HEK293 (cell line): ENCODE measurements at regions not wholly inside any gene's neighbourhood (a gene's known extent, or its start where the extent isn't known, plus 50 kb on each side); places are given as distances from the start of the nearest gene placed in this dataset.

ENCODE experiments used
- CTCF ChIA-PET: fragments of 350-600 bp; formaldehyde crosslinking; extraction: SDS; loops from one replicate; lab custom pipeline; 2021; ENCODE audit warnings: antibody characterized with exemption; lab: Yijun Ruan, JAX
- POLR2A ChIA-PET: fragments of 300-600 bp; formaldehyde crosslinking; extraction: SDS; loops from one replicate; lab custom pipeline; 2020; ENCODE audit warnings: antibody characterized with exemption, inconsistent platforms; lab: Yijun Ruan, JAX
- H3K27ac ChIP-seq: fragments of 200-500 bp; sonication (Bioruptor generic); 2 replicates; pipeline ENCODE4 v1.5.1; 2014; ENCODE audit warnings: low read depth, low read length, control low read depth, inconsistent platforms; ENCODE audit errors: extremely low read depth
- H3K36me3 ChIP-seq, 2 experiments: fragments of 200-500 bp in 1 of 2; sonication (Bioruptor generic) in 1 of 2; 1 replicate in 1 of 2; 2 replicates in 1 of 2; pipeline ENCODE4 v1.5.1; 2014 to 2017; ENCODE audit warnings: inconsistent platforms in 2 of 2, low read length in 2 of 2; ENCODE audit not compliant: control insufficient read depth in 2 of 2, insufficient read depth in 1 of 2
- H3K4me1 ChIP-seq: fragments of 200-500 bp; sonication (Bioruptor generic); 2 replicates; pipeline ENCODE4 v1.5.1; 2014; ENCODE audit warnings: mild to moderate bottlenecking, low read length, inconsistent platforms; ENCODE audit not compliant: control insufficient read depth, insufficient read depth
- H3K4me3 ChIP-seq: 2 replicates; pipeline ENCODE4 v1.5.1; 2011; ENCODE audit warnings: low read depth, mild to moderate bottlenecking, control low read depth, low read length, moderate library complexity
- H3K9me3 ChIP-seq: fragments of 200-500 bp; sonication (Bioruptor generic); 2 replicates; pipeline ENCODE4 v1.5.1; 2014; ENCODE audit warnings: low read depth, low read length, inconsistent platforms; ENCODE audit not compliant: control insufficient read depth, insufficient read depth
- OSR2 ChIP-seq: fragments of 450-650 bp; formaldehyde crosslinking; IDR thresholded peaks from 2 replicates; pipeline ENCODE4 v1.5.1; 2016; ENCODE audit warnings: missing biosample characterization, missing genetic modification characterization
- RBAK ChIP-seq: fragments of 450-650 bp; formaldehyde crosslinking; IDR thresholded peaks from 2 replicates; pipeline ENCODE4 v1.5.1; 2016; ENCODE audit warnings: missing biosample characterization, missing genetic modification characterization
- SALL2 ChIP-seq: fragments of 450-650 bp; formaldehyde crosslinking; IDR thresholded peaks from 2 replicates; pipeline ENCODE4 v1.5.0; 2017; ENCODE audit warnings: missing biosample characterization, mild to moderate bottlenecking, missing genetic modification characterization, borderline replicate concordance
- SCRT2 ChIP-seq: fragments of 450-650 bp; formaldehyde crosslinking; IDR thresholded peaks from 2 replicates; pipeline ENCODE4 v1.5.1; 2016; ENCODE audit warnings: missing biosample characterization, missing genetic modification characterization
- ZBTB48 ChIP-seq: fragments of 450-650 bp; formaldehyde crosslinking; IDR thresholded peaks from 2 replicates; pipeline ENCODE4 v1.5.1; 2016; ENCODE audit warnings: missing biosample characterization, missing genetic modification characterization
- ZFP37 ChIP-seq: fragments of 450-650 bp; formaldehyde crosslinking; IDR thresholded peaks from 2 replicates; pipeline ENCODE4 v1.5.1; 2016; ENCODE audit warnings: missing biosample characterization, missing genetic modification characterization
- ZNF223 ChIP-seq: fragments of 450-650 bp; formaldehyde crosslinking; IDR thresholded peaks from 2 replicates; pipeline ENCODE4 v1.5.1; 2016; ENCODE audit warnings: missing biosample characterization, missing genetic modification characterization
- ZNF302 ChIP-seq: fragments of 450-650 bp; formaldehyde crosslinking; IDR thresholded peaks from 2 replicates; pipeline ENCODE4 v1.5.1; 2016; ENCODE audit warnings: missing biosample characterization, missing genetic modification characterization, low read depth
- ZNF529 ChIP-seq: fragments of 450-650 bp; formaldehyde crosslinking; IDR thresholded peaks from 2 replicates; pipeline ENCODE4 v1.5.1; 2017; ENCODE audit warnings: missing genetic modification characterization, missing biosample characterization; ENCODE audit not compliant: insufficient replicate concordance
- ZNF629 ChIP-seq: fragments of 450-650 bp; formaldehyde crosslinking; IDR thresholded peaks from 2 replicates; pipeline ENCODE4 v1.5.1; 2017; ENCODE audit warnings: missing biosample characterization, missing genetic modification characterization
- ZNF677 ChIP-seq: fragments of 450-650 bp; IDR thresholded peaks from 2 replicates; pipeline ENCODE4 v1.5.0; 2018; ENCODE audit warnings: missing biosample characterization, mild to moderate bottlenecking, missing genetic modification characterization, moderate library complexity
- TF ChIP-seq, protein P1 (sequence below): fragments of 450-650 bp; formaldehyde crosslinking; IDR thresholded peaks from 2 replicates; pipeline ENCODE4 v1.5.1; 2016; ENCODE audit warnings: missing biosample characterization, missing genetic modification characterization
- TF ChIP-seq, protein P2 (sequence below): fragments of 450-650 bp; formaldehyde crosslinking; IDR thresholded peaks from 2 replicates; pipeline ENCODE4 v1.5.1; 2016; ENCODE audit warnings: missing biosample characterization, missing genetic modification characterization
- TF ChIP-seq, protein P3 (sequence below): fragments of 450-650 bp; formaldehyde crosslinking; IDR thresholded peaks from 2 replicates; pipeline ENCODE4 v1.5.1; 2016; ENCODE audit warnings: missing biosample characterization, missing genetic modification characterization
- TF ChIP-seq, protein P4 (sequence below): fragments of 450-650 bp; formaldehyde crosslinking; IDR thresholded peaks from 2 replicates; pipeline ENCODE4 v1.5.0; 2017; ENCODE audit warnings: missing biosample characterization, missing genetic modification characterization, borderline replicate concordance
- TF ChIP-seq, protein P5 (sequence below): fragments of 450-650 bp; IDR thresholded peaks from 2 replicates; pipeline ENCODE4 v1.5.1; 2018; ENCODE audit warnings: missing biosample characterization, mild to moderate bottlenecking, missing genetic modification characterization

DNA sequence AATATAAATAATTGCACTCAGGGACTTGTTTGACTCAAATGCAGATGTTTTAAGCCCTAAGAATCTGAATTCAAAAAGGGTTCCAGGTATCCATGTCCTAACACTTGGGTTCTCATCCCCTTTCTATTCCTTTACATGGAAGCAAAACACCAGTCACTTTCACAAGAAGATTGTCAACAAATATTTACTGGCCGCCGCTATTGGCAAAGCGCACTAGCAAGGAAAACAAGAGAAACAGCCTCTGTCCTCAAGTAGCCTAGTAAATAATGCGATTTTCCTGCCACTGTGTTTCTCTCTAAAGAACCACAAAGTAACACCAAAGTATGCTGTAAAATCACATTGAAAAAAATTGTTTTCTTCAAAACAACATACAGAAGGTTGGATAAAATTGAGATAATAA lies 66.7 kb upstream of the EZH2 start:
- Histone ChIP-seq H3K27ac (no peak overlapping the region), H3K4me1 (no peaks in the 10 kb centered on the region), H3K9me3 (no peaks in the 10 kb centered on the region), H3K36me3 (no peaks in the 10 kb centered on the region), H3K4me3 (no peak overlapping the region)
- POLR2A ChIA-PET: no interaction called here
- CTCF ChIA-PET: interaction anchor here (1.4 kb wide), 1 partner anchor 9 kb away, joined by 4 read pairs; no protein-coding TSS in a partner anchor
- TF ChIP-seq, protein P1, sequence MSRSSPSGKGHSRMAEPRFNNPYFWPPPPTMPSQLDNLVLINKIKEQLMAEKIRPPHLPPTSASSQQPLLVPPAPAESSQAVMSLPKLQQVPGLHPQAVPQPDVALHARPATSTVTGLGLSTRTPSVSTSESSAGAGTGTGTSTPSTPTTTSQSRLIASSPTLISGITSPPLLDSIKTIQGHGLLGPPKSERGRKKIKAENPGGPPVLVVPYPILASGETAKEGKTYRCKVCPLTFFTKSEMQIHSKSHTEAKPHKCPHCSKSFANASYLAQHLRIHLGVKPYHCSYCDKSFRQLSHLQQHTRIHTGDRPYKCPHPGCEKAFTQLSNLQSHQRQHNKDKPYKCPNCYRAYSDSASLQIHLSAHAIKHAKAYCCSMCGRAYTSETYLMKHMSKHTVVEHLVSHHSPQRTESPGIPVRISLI (tag by site-specific recombination): no peak
- no peak for TF ChIP-seq ZNF223 (tag by site-specific recombination)
- TF ChIP-seq ZFP37 (tag by site-specific recombination): no peak
- no peak for TF ChIP-seq OSR2
- no peak for TF ChIP-seq RBAK (tag by site-specific recombination)
- TF ChIP-seq ZNF677 (tag by site-specific recombination): no peak
- TF ChIP-seq ZNF529 (tag by site-specific recombination): no peak
- TF ChIP-seq ZBTB48 (tag by site-specific recombination): no peak
- TF ChIP-seq, protein P2, sequence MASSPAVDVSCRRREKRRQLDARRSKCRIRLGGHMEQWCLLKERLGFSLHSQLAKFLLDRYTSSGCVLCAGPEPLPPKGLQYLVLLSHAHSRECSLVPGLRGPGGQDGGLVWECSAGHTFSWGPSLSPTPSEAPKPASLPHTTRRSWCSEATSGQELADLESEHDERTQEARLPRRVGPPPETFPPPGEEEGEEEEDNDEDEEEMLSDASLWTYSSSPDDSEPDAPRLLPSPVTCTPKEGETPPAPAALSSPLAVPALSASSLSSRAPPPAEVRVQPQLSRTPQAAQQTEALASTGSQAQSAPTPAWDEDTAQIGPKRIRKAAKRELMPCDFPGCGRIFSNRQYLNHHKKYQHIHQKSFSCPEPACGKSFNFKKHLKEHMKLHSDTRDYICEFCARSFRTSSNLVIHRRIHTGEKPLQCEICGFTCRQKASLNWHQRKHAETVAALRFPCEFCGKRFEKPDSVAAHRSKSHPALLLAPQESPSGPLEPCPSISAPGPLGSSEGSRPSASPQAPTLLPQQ (tag by site-specific recombination): no peak
- TF ChIP-seq, protein P3, sequence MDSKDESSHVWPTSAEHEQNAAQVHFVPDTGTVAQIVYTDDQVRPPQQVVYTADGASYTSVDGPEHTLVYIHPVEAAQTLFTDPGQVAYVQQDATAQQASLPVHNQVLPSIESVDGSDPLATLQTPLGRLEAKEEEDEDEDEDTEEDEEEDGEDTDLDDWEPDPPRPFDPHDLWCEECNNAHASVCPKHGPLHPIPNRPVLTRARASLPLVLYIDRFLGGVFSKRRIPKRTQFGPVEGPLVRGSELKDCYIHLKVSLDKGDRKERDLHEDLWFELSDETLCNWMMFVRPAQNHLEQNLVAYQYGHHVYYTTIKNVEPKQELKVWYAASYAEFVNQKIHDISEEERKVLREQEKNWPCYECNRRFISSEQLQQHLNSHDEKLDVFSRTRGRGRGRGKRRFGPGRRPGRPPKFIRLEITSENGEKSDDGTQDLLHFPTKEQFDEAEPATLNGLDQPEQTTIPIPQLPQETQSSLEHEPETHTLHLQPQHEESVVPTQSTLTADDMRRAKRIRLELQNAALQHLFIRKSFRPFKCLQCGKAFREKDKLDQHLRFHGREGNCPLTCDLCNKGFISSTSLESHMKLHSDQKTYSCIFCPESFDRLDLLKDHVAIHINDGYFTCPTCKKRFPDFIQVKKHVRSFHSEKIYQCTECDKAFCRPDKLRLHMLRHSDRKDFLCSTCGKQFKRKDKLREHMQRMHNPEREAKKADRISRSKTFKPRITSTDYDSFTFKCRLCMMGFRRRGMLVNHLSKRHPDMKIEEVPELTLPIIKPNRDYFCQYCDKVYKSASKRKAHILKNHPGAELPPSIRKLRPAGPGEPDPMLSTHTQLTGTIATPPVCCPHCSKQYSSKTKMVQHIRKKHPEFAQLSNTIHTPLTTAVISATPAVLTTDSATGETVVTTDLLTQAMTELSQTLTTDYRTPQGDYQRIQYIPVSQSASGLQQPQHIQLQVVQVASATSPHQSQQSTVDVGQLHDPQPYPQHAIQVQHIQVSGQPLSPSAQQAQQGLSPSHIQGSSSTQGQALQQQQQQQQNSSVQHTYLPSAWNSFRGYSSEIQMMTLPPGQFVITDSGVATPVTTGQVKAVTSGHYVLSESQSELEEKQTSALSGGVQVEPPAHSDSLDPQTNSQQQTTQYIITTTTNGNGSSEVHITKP (tag by site-specific recombination): no peak
- TF ChIP-seq ZNF629 (tag by site-specific recombination): no peak
- no peak for TF ChIP-seq SCRT2 (tag by site-specific recombination)
- no peak for TF ChIP-seq ZNF302 (tag by site-specific recombination)
- TF ChIP-seq, protein P4, sequence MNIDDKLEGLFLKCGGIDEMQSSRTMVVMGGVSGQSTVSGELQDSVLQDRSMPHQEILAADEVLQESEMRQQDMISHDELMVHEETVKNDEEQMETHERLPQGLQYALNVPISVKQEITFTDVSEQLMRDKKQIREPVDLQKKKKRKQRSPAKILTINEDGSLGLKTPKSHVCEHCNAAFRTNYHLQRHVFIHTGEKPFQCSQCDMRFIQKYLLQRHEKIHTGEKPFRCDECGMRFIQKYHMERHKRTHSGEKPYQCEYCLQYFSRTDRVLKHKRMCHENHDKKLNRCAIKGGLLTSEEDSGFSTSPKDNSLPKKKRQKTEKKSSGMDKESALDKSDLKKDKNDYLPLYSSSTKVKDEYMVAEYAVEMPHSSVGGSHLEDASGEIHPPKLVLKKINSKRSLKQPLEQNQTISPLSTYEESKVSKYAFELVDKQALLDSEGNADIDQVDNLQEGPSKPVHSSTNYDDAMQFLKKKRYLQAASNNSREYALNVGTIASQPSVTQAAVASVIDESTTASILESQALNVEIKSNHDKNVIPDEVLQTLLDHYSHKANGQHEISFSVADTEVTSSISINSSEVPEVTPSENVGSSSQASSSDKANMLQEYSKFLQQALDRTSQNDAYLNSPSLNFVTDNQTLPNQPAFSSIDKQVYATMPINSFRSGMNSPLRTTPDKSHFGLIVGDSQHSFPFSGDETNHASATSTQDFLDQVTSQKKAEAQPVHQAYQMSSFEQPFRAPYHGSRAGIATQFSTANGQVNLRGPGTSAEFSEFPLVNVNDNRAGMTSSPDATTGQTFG (tag by site-specific recombination): no peak
- TF ChIP-seq, protein P5, sequence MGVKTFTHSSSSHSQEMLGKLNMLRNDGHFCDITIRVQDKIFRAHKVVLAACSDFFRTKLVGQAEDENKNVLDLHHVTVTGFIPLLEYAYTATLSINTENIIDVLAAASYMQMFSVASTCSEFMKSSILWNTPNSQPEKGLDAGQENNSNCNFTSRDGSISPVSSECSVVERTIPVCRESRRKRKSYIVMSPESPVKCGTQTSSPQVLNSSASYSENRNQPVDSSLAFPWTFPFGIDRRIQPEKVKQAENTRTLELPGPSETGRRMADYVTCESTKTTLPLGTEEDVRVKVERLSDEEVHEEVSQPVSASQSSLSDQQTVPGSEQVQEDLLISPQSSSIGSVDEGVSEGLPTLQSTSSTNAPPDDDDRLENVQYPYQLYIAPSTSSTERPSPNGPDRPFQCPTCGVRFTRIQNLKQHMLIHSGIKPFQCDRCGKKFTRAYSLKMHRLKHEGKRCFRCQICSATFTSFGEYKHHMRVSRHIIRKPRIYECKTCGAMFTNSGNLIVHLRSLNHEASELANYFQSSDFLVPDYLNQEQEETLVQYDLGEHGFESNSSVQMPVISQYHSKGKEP: no peak
- TF ChIP-seq SALL2 (tag by site-specific recombination): no peak
